ENCODE measurements at regions not wholly inside any gene's neighbourhood (a gene's known extent, or its start where the extent isn't known, plus 50 kb on each side); places are given as distances from the start of the nearest gene placed in this dataset.

DNA sequence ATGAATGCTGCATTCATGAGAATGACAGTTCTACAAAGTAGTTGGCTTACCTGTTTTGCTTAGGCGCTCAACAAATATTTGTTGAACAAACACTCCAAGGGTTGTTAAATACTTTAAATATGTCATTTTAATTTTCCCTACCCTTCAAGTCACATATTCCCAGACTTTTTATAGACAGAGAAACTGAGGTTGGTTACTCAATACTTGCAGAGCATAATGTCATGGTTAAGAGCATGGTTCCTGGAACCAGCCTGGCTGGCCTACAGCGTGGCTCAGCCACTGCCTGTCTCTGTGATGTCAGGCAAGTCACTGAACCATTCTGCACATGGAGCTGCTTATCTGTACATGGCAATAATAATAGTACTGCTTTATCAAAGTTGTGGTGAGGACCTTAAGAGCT, 120.0 kb upstream of the STK17B start:
- no peak for TF ChIP-seq EP300 (IDR thresholded peaks at IDR 0.05)
- no peak for TF ChIP-seq CTCF (IDR thresholded peaks at IDR 0.05)

Data from stomach (tissue), 4 donors.